H9 (cell line): ENCODE measurements at regions not wholly inside any gene's neighbourhood (a gene's known extent, or its start where the extent isn't known, plus 50 kb on each side); places are given as distances from the start of the nearest gene placed in this dataset.

Experiments
- DNase-seq: peaks from one replicate; pipeline ENCODE4 v3.0.0-alpha.2; 2017
- H2AFZ ChIP-seq: one replicate; pipeline ENCODE4 v1.6.1; 2013; ENCODE audit warnings: mild to moderate bottlenecking, low read length, control low read depth, moderate library complexity
- H2AK5ac ChIP-seq: 2 replicates; pipeline ENCODE4 v1.6.1; 2013; ENCODE audit warnings: low read length, control low read depth, mixed read lengths; ENCODE audit not compliant: insufficient read length
- H2BK120ac ChIP-seq: one replicate; pipeline ENCODE4 v1.6.1; 2013; ENCODE audit warnings: low read depth, mild to moderate bottlenecking, low read length, control low read depth, inconsistent platforms; ENCODE audit not compliant: poor library complexity, severe bottlenecking
- H2BK12ac ChIP-seq: 2 replicates; pipeline ENCODE4 v1.6.1; 2013; ENCODE audit warnings: low read length, control low read depth, mixed read lengths, low read depth; ENCODE audit not compliant: insufficient read length
- H2BK15ac ChIP-seq: 2 replicates; pipeline ENCODE4 v1.6.1; 2013; ENCODE audit warnings: low read depth, low read length, control low read depth
- H2BK20ac ChIP-seq: one replicate; pipeline ENCODE4 v1.6.1; 2013; ENCODE audit warnings: low read depth, mild to moderate bottlenecking, low read length, control low read depth, inconsistent platforms; ENCODE audit not compliant: poor library complexity, severe bottlenecking
- H2BK5ac ChIP-seq: 2 replicates; pipeline ENCODE4 v1.6.1; 2013; ENCODE audit warnings: low read length, control low read depth, mixed read lengths; ENCODE audit not compliant: insufficient read length
- H3K14ac ChIP-seq: 2 replicates; pipeline ENCODE4 v1.6.1; 2013; ENCODE audit warnings: low read length, control low read depth; ENCODE audit not compliant: insufficient read depth
- H3K18ac ChIP-seq: 2 replicates; pipeline ENCODE4 v1.6.1; 2013; ENCODE audit warnings: low read depth, mild to moderate bottlenecking, mixed read lengths, low read length, control low read depth; ENCODE audit not compliant: insufficient read length
- H3K23ac ChIP-seq: 2 replicates; pipeline ENCODE4 v1.6.1; 2013; ENCODE audit warnings: low read length, control low read depth, mixed read lengths, low read depth; ENCODE audit not compliant: insufficient read length
- H3K23me2 ChIP-seq: 2 replicates; pipeline ENCODE4 v1.6.1; 2013; ENCODE audit warnings: low read depth, mild to moderate bottlenecking, mixed read lengths, low read length, control low read depth; ENCODE audit not compliant: insufficient read length, poor library complexity, severe bottlenecking
- H3K27ac ChIP-seq: 2 replicates; pipeline ENCODE4 v1.5.1; 2013; ENCODE audit warnings: low read length, control low read depth, mixed read lengths, low read depth; ENCODE audit not compliant: insufficient read length
- H3K27me3 ChIP-seq: 2 replicates; pipeline ENCODE4 v1.6.1; 2013; ENCODE audit warnings: low read length, control low read depth, inconsistent platforms; ENCODE audit not compliant: insufficient read depth
- H3K4ac ChIP-seq: 2 replicates; pipeline ENCODE4 v1.6.1; 2013; ENCODE audit warnings: low read depth, mild to moderate bottlenecking, control low read depth, inconsistent platforms, low read length, moderate library complexity
- H3K4me1 ChIP-seq: 2 replicates; pipeline ENCODE4 v1.6.1; 2013; ENCODE audit warnings: low read length, control low read depth, inconsistent platforms; ENCODE audit not compliant: insufficient read depth
- H3K4me2 ChIP-seq: 2 replicates; pipeline ENCODE4 v1.6.1; 2013; ENCODE audit warnings: low read length, control low read depth, mixed read lengths; ENCODE audit not compliant: insufficient read length, insufficient read depth
- H3K56ac ChIP-seq: 2 replicates; pipeline ENCODE4 v1.6.1; 2013; ENCODE audit warnings: low read depth, mild to moderate bottlenecking, mixed read lengths, low read length, control low read depth; ENCODE audit not compliant: insufficient read length
- H3K79me1 ChIP-seq: 2 replicates; pipeline ENCODE4 v1.6.1; 2013; ENCODE audit warnings: low read depth, mild to moderate bottlenecking, moderate library complexity, low read length, control low read depth, inconsistent platforms; ENCODE audit not compliant: insufficient read depth, poor library complexity, severe bottlenecking
- H3K79me2 ChIP-seq: 2 replicates; pipeline ENCODE4 v1.6.1; 2013; ENCODE audit warnings: low read length, control low read depth, inconsistent platforms; ENCODE audit not compliant: insufficient read depth
- H3K9ac ChIP-seq: 2 replicates; pipeline ENCODE4 v1.6.1; 2013; ENCODE audit warnings: low read length, control low read depth, mixed read lengths; ENCODE audit not compliant: insufficient read length; ENCODE audit errors: extremely low read depth
- H3K9me3 ChIP-seq: one replicate; pipeline ENCODE4 v1.6.1; 2013; ENCODE audit warnings: low read depth, low read length, inconsistent platforms; ENCODE audit not compliant: control insufficient read depth
- H3T11ph ChIP-seq: one replicate; pipeline ENCODE4 v1.6.1; 2013; ENCODE audit warnings: mild to moderate bottlenecking, low read length, control low read depth, inconsistent platforms
- H4K20me1 ChIP-seq: one replicate; pipeline ENCODE4 v1.6.1; 2013; ENCODE audit not compliant: control insufficient read depth, insufficient read length, insufficient read depth
- H4K5ac ChIP-seq: 2 replicates; pipeline ENCODE4 v1.6.1; 2013; ENCODE audit warnings: low read depth, mild to moderate bottlenecking, mixed read lengths, low read length, control low read depth; ENCODE audit not compliant: insufficient read length
- H4K8ac ChIP-seq: replicated peaks from 2 replicates; pipeline ENCODE4 v1.6.1; 2013; ENCODE audit warnings: low read length, control low read depth, mixed read lengths, low read depth; ENCODE audit not compliant: insufficient read length
- H4K91ac ChIP-seq: 2 replicates; pipeline ENCODE4 v1.6.1; 2013; ENCODE audit warnings: low read depth, mild to moderate bottlenecking, moderate library complexity, mixed read lengths, low read length, control low read depth; ENCODE audit not compliant: insufficient read length
- H3K27ac Mint-ChIP-seq, 3 experiments: 2 replicates in 2 of 3; 3 replicates in 1 of 3; pipeline ENCODE4 v1.8.0; 2020 to 2021; ENCODE audit warnings: mixed read lengths in 3 of 3, mild to moderate bottlenecking in 1 of 3, moderate library complexity in 1 of 3
- H3K27me3 Mint-ChIP-seq: 2 replicates; pipeline ENCODE4 v1.8.0; 2021; ENCODE audit warnings: low read depth, mild to moderate bottlenecking, moderate library complexity, mixed read lengths
- H3K36me3 Mint-ChIP-seq, 3 experiments: 2 replicates in 2 of 3; 3 replicates in 1 of 3; pipeline ENCODE4 v1.8.0; 2020 to 2021; ENCODE audit warnings: low read depth in 3 of 3, mixed read lengths in 3 of 3; ENCODE audit not compliant: insufficient read depth in 1 of 3
- H3K4me1 Mint-ChIP-seq, 2 experiments: 2 replicates each; pipeline ENCODE4 v1.8.0; 2020; ENCODE audit warnings: mixed read lengths in 2 of 2
- H3K4me3 Mint-ChIP-seq, 2 experiments: 2 replicates in 1 of 2; 3 replicates in 1 of 2; pipeline ENCODE4 v1.8.0; 2020 to 2021; ENCODE audit warnings: mild to moderate bottlenecking in 2 of 2, mixed read lengths in 2 of 2, moderate library complexity in 1 of 2
- H3K9me3 Mint-ChIP-seq, 2 experiments: 2 replicates in 1 of 2; 3 replicates in 1 of 2; pipeline ENCODE4 v1.8.0; 2020; ENCODE audit warnings: mild to moderate bottlenecking in 2 of 2, mixed read lengths in 2 of 2, moderate library complexity in 1 of 2
- WGBS: extraction: QIAGEN DNeasy Blood & Tissue Kit; methylation state at CpG from one replicate; pipeline ENCODE4 v1.1.7; 2013; ENCODE audit warnings: missing lambda C conversion rate, low lambda C conversion rate, mixed read lengths; ENCODE audit not compliant: insufficient read length; ENCODE audit errors: extremely low coverage; 5-methylcytosine and 5-hydroxymethylcytosine counted together
- TF ChIP-seq, protein P1 (sequence below): fragments of 200-600 bp; sonication (generic); conservative IDR thresholded peaks from 3 replicates; pipeline ENCODE4 v1.8.0; 2021; ENCODE audit warnings: antibody characterized with exemption, mild to moderate bottlenecking

DNA sequence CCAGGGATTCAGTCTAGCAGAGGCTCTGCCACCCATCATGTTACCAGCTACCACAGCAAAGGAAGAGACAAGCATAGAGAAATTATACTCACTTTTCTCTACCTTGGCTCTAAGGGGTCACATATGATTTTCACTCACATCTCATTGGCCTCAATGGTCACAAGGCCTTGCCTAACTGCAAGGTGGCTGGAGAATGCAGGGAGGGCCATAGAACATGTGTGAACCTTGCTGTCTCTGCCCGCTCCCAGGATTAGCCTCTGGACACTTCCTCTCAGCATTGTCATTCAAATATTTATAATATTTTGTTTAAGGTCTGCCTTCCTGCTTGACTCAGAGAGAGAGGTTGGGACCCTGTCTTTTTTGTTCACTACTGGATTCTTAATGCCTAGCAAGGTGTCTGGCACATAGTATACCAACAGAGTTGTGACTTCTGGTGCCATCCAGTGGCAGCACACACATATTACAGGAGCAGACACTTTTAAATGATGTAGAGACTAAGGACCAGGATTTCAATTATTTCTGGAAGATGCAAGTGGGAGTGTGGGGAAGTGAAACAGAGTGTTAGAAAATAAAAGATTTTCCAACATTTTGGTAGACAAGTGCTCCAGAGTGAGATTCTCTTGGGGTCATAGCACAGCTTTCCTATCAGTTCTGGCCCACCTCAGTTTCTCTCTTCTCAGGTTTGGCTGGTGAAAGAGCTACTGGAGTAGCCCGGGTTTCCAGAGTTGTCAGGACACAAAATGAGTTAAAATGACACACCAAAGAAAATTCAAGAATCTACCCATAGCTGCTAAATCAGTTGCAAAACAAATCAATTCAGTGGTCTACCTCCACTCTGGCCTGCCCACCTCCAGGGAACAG, 119.0 kb upstream of the RASGRP1 start:
- no CpG with 5 or more reads among the region's 2 CpGs for WGBS
- H2AK5ac ChIP-seq, result no peak overlapping the region
- DNase-seq, result peak; percentile 49
- no peak overlapping the region for H3K14ac ChIP-seq
- H2BK120ac ChIP-seq, result no peak overlapping the region
- TF ChIP-seq, protein P1, sequence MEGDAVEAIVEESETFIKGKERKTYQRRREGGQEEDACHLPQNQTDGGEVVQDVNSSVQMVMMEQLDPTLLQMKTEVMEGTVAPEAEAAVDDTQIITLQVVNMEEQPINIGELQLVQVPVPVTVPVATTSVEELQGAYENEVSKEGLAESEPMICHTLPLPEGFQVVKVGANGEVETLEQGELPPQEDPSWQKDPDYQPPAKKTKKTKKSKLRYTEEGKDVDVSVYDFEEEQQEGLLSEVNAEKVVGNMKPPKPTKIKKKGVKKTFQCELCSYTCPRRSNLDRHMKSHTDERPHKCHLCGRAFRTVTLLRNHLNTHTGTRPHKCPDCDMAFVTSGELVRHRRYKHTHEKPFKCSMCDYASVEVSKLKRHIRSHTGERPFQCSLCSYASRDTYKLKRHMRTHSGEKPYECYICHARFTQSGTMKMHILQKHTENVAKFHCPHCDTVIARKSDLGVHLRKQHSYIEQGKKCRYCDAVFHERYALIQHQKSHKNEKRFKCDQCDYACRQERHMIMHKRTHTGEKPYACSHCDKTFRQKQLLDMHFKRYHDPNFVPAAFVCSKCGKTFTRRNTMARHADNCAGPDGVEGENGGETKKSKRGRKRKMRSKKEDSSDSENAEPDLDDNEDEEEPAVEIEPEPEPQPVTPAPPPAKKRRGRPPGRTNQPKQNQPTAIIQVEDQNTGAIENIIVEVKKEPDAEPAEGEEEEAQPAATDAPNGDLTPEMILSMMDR, result peak; percentile 83
- H2BK12ac ChIP-seq, result no peak overlapping the region
- H4K8ac ChIP-seq, result no peak overlapping the region
- no peak overlapping the region for H2BK5ac ChIP-seq
- no peaks in the 10 kb centered on the region; a peak in 1 of 5 replicates for H3K9me3 Mint-ChIP-seq
- H4K91ac ChIP-seq, result no peak overlapping the region
- no peaks in the 10 kb centered on the region for H3K79me2 ChIP-seq
- no peak overlapping the region for H3K18ac ChIP-seq
- no peaks in the 10 kb centered on the region; the same call in 1 of the 2 replicates for H3K27me3 Mint-ChIP-seq
- H3K9me3 ChIP-seq, result no peaks in the 10 kb centered on the region
- H3K4me2 ChIP-seq, result no peak overlapping the region
- H3K4me1 ChIP-seq, result no peaks in the 10 kb centered on the region
- H3K9ac ChIP-seq, result no peak overlapping the region
- no peak overlapping the region for H3K23ac ChIP-seq
- no peak overlapping the region for H2AFZ ChIP-seq
- H4K20me1 ChIP-seq, result no peaks in the 10 kb centered on the region
- no peak overlapping the region for H4K5ac ChIP-seq
- H3K4me1 Mint-ChIP-seq, result peaks cover 5 to 7% of the 10 kb centered on the region in 2 experiments; a peak in 3 of 4 replicates
- H3K27ac Mint-ChIP-seq, result no peak overlapping the region
- H2BK20ac ChIP-seq, result no peak overlapping the region
- H3K56ac ChIP-seq, result no peak overlapping the region
- H3T11ph ChIP-seq, result no peak overlapping the region
- H3K79me1 ChIP-seq, result no peaks in the 10 kb centered on the region
- no peaks in the 10 kb centered on the region for H3K27me3 ChIP-seq
- no peak overlapping the region for H3K4ac ChIP-seq
- H3K36me3 Mint-ChIP-seq, result peaks cover 0 to 4% (median 0%) of the 10 kb centered on the region in 3 experiments; a peak in 2 of 7 replicates
- H3K4me3 Mint-ChIP-seq, result no peak overlapping the region
- H3K23me2 ChIP-seq, result no peaks in the 10 kb centered on the region
- no peak overlapping the region for H2BK15ac ChIP-seq
- H3K27ac ChIP-seq, result no peak overlapping the region
